Thyroid gland (tissue), 4 donors: ENCODE measurements at regions not wholly inside any gene's neighbourhood (a gene's known extent, or its start where the extent isn't known, plus 50 kb on each side); places are given as distances from the start of the nearest gene placed in this dataset.

ENCODE experiments used
- DNase-seq, 2 donors: peaks; one replicate each; pipeline ENCODE4 v3.0.0-alpha.2; 2019
- H3K27ac ChIP-seq, 3 donors: fragments of 200-600 bp; sonication (generic); 1 replicate in 2 of 3; 2 replicates in 1 of 3; pipeline ENCODE4 v1.5.1; 2016 to 2019; ENCODE audit warnings: mild to moderate bottlenecking in 1 of 3, moderate library complexity in 1 of 3
- H3K27me3 ChIP-seq: fragments of 200-600 bp; sonication (generic); one replicate; pipeline ENCODE4 v1.5.1; 2019
- H3K36me3 ChIP-seq, 2 donors: fragments of 200-600 bp; sonication (generic); one replicate each; pipeline ENCODE4 v1.5.1; 2016 to 2019
- H3K4me1 ChIP-seq, 2 donors: fragments of 200-600 bp; sonication (generic); one replicate each; pipeline ENCODE4 v1.5.1; 2017 to 2019
- H3K4me3 ChIP-seq, 3 donors: fragments of 200-600 bp; sonication (generic); replicated peaks in 1 of 3; 1 replicate in 2 of 3; 2 replicates in 1 of 3; pipeline ENCODE4 v1.5.1; 2016; ENCODE audit warnings: mild to moderate bottlenecking in 1 of 3
- H3K9me3 ChIP-seq: fragments of 200-600 bp; sonication (generic); one replicate; pipeline ENCODE4 v1.5.1; 2017
- CTCF ChIP-seq, 6 experiments: fragments of 200-600 bp in 3 of 6; fragments of 450-650 bp in 3 of 6; sonication (generic) in 3 of 6; IDR thresholded peaks; one replicate each; pipeline ENCODE4 v1.5.1; 2016 to 2019; ENCODE audit warnings: antibody characterized with exemption in 6 of 6, mild to moderate bottlenecking in 2 of 6, inconsistent platforms in 1 of 6, moderate library complexity in 1 of 6
- POLR2A ChIP-seq, 2 donors: fragments of 450-650 bp; IDR thresholded peaks; one replicate each; pipeline ENCODE4 v1.6.1; 2017; ENCODE audit warnings: antibody characterized with exemption in 2 of 2, mild to moderate bottlenecking in 2 of 2, moderate library complexity in 1 of 2
- WGBS, 2 donors: methylation state at CpG; one replicate each; pipeline ENCODE4 v1.1.5; 2017; 5-methylcytosine and 5-hydroxymethylcytosine counted together
- intact Hi-C: fragments of 100-400 bp; cut with DNase I; formaldehyde crosslinking; loops from one replicate; pipeline ENCODE4 v1.15.1; 2023

GRCh38 chr4:99722725-99723124, 65.1 kb upstream of the C4orf54 start:
- intact Hi-C loops: no loop called here

GRCh38 chr4:99722006-99722405, 64.4 kb upstream of the C4orf54 start:
- DNase-seq: no peak
- WGBS, 2 donors: 97 to 100% methylated on average over 1 of the region's 1 CpG
- intact Hi-C loops: no loop called here
- no peaks in the 10 kb centered on the region for H3K9me3 ChIP-seq
- H3K27me3 ChIP-seq: no peaks in the 10 kb centered on the region
- no peaks in the 10 kb centered on the region for H3K36me3 ChIP-seq
- TF ChIP-seq CTCF (IDR thresholded peaks at IDR 0.05): no peak
- TF ChIP-seq POLR2A (IDR thresholded peaks at IDR 0.05): no peak
- no peak overlapping the region for H3K4me3 ChIP-seq
- peak overlapping the region in 2 of 3 donors; percentile 80 for H3K27ac ChIP-seq
- H3K4me1 ChIP-seq: peaks cover 10 to 28% of the 10 kb centered on the region in 2 donors

More at GRCh38 chr4:99722725-99723124, 65.1 kb upstream of the C4orf54 start:
- no peak for TF ChIP-seq POLR2A (IDR thresholded peaks at IDR 0.05)
- TF ChIP-seq CTCF (IDR thresholded peaks at IDR 0.05): no peak
- no peaks in the 10 kb centered on the region for H3K9me3 ChIP-seq
- H3K4me1 ChIP-seq: peaks cover 10 to 28% of the 10 kb centered on the region in 2 donors
- no peaks in the 10 kb centered on the region for H3K36me3 ChIP-seq
- 72 to 84% methylated on average over 4 of the region's 4 CpGs for WGBS, 2 donors
- H3K27me3 ChIP-seq: no peaks in the 10 kb centered on the region
- no peak overlapping the region for H3K4me3 ChIP-seq
- peak overlapping the region; percentile 80 to 84 (median 80) for H3K27ac ChIP-seq
- DNase-seq: no peak

- peaks cover 10 to 28% of the 10 kb centered on the region in 2 donors for H3K4me1 ChIP-seq
- H3K27me3 ChIP-seq: no peaks in the 10 kb centered on the region
- no peak for TF ChIP-seq POLR2A (IDR thresholded peaks at IDR 0.05)
- no peak for TF ChIP-seq CTCF (IDR thresholded peaks at IDR 0.05)
- intact Hi-C loops: no loop called here
- H3K4me3 ChIP-seq: no peak overlapping the region
- no peaks in the 10 kb centered on the region for H3K36me3 ChIP-seq
- H3K9me3 ChIP-seq: no peaks in the 10 kb centered on the region
- H3K27ac ChIP-seq: no peak overlapping the region
- DNase-seq: no peak
Measured at GRCh38 chr4:99720206-99720605, 62.6 kb upstream of the C4orf54 start.

- Histone ChIP-seq H3K36me3 (no peaks in the 10 kb centered on the region), H3K4me1 (peaks cover 0 to 3% of the 10 kb centered on the region in 2 donors), H3K27ac (no peak overlapping the region), H3K4me3 (no peak overlapping the region), H3K9me3 (no peaks in the 10 kb centered on the region), H3K27me3 (no peaks in the 10 kb centered on the region)
- no peak for TF ChIP-seq POLR2A (IDR thresholded peaks at IDR 0.05)
- TF ChIP-seq CTCF (IDR thresholded peaks at IDR 0.05): no peak
- DNase-seq: no peak
- WGBS, 2 donors: 31 to 40% methylated on average over 1 of the region's 1 CpG
- intact Hi-C loops: no loop called here
Measured at GRCh38 chr4:99716996-99717395, 59.4 kb upstream of the C4orf54 start.

GRCh38 chr4:99715286-99715685, 57.7 kb upstream of the C4orf54 start:
- Histone ChIP-seq H3K4me1 (no peaks in the 10 kb centered on the region), H3K4me3 (no peak overlapping the region), H3K9me3 (no peaks in the 10 kb centered on the region), H3K27ac (no peak overlapping the region), H3K36me3 (no peaks in the 10 kb centered on the region), H3K27me3 (no peaks in the 10 kb centered on the region)
- intact Hi-C loops: no loop called here
- DNase-seq: no peak
- no peak for TF ChIP-seq POLR2A (IDR thresholded peaks at IDR 0.05)
- TF ChIP-seq CTCF (IDR thresholded peaks at IDR 0.05): no peak
